ENCODE measurements at regions not wholly inside any gene's neighbourhood (a gene's known extent, or its start where the extent isn't known, plus 50 kb on each side); places are given as distances from the start of the nearest gene placed in this dataset.

DNA sequence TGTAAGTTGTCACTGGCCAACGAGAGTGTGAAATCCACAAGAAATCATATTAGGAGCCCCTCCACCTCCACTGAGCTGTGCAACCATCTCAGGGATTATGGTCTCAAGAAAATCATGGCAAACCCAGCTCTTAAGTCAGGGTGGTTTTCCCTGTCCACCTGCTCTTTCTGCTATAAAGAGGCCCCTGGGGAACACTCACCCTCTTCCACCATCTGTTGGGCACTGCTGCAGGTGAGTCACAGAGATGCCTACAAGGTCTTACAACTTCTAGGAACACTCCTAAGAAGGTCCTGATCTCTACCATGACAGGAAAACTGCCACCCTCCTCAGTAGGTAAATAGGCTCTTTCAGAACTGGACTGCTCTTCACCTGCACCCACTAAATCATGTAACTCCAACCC is 61.8 kb downstream of the DRD1 start:
- Histone ChIP-seq H3K27me3 (ENCODE audit: control insufficient read depth, insufficient read depth, low read length, poor library complexity, severe bottlenecking) (no peaks in the 10 kb centered on the region), H3K4me1 (ENCODE audit: control insufficient read depth, insufficient read depth, low read length) (no peaks in the 10 kb centered on the region), H3K4me3 (ENCODE audit: low read length) (no peak overlapping the region), H3K36me3 (ENCODE audit: control insufficient read depth, insufficient read depth, low read length) (no peaks in the 10 kb centered on the region), H3K27ac (ENCODE audit: low read depth, low read length) (no peak overlapping the region), H3K9me3 (ENCODE audit: control insufficient read depth, low read length) (no peaks in the 10 kb centered on the region), H3K9ac (ENCODE audit: extremely low read depth, low read length, poor library complexity, severe bottlenecking) (no peak overlapping the region)
- Mint-ChIP-seq H3K4me3 (no peak overlapping the region), H3K4me1 (peaks cover 3% of the 10 kb centered on the region), H3K9me3 (no peaks in the 10 kb centered on the region), H3K27ac (no peak overlapping the region), H3K36me3 (ENCODE audit: low read depth) (no peaks in the 10 kb centered on the region), H3K27me3 (ENCODE audit: insufficient read depth) (no peaks in the 10 kb centered on the region)
- 97% methylated on average over 1 of the region's 1 CpG; no CpG with 5 or more reads in 1 of the 2 experiments for WGBS, 2 experiments (ENCODE audit: insufficient coverage in 1 of 2, insufficient read length in 1 of 2)
- no peak for TF ChIP-seq CTCF (conservative IDR thresholded peaks at IDR 0.05)
- DNase-seq = no peak

GRCh38 chr5:175381130-175381529 is 62.9 kb downstream of the DRD1 start:
- DNase-seq = no peak
- Histone ChIP-seq H3K27me3 (ENCODE audit: control insufficient read depth, insufficient read depth, low read length, poor library complexity, severe bottlenecking) (no peaks in the 10 kb centered on the region), H3K4me3 (ENCODE audit: low read length) (no peak overlapping the region), H3K36me3 (ENCODE audit: control insufficient read depth, insufficient read depth, low read length) (no peaks in the 10 kb centered on the region), H3K9ac (ENCODE audit: extremely low read depth, low read length, poor library complexity, severe bottlenecking) (no peak overlapping the region), H3K27ac (ENCODE audit: low read depth, low read length) (no peak overlapping the region), H3K9me3 (ENCODE audit: control insufficient read depth, low read length) (no peaks in the 10 kb centered on the region), H3K4me1 (ENCODE audit: control insufficient read depth, insufficient read depth, low read length) (no peaks in the 10 kb centered on the region)
- Mint-ChIP-seq H3K36me3 (ENCODE audit: low read depth) (no peaks in the 10 kb centered on the region), H3K4me3 (no peak overlapping the region), H3K9me3 (no peaks in the 10 kb centered on the region), H3K27ac (no peak overlapping the region), H3K27me3 (ENCODE audit: insufficient read depth) (no peaks in the 10 kb centered on the region), H3K4me1 (peaks cover 3% of the 10 kb centered on the region)
- no peak for TF ChIP-seq CTCF (conservative IDR thresholded peaks at IDR 0.05)
- WGBS, 2 experiments (ENCODE audit: insufficient coverage in 1 of 2, insufficient read length in 1 of 2) = 85 to 86% methylated on average over 3 to 4 of the region's 4 CpGs

DNA sequence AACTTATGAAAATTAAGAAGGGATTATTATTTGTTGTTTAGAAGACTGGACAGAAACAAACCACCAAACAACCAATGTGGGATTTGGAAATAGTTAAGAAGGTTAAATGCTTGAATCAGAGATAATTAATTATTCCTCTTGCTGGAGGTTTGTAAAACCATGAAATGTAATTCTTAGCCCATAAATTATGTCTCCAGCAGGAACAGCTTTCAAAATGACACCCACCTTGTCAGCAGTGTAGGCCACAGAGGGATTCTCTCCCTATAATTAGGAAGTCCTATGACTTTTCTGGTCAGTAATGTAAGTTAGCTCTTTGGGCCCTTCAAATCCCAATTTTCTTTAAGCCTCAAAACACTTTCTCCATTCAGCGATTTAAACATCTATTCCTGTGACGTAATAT is 63.3 kb downstream of the DRD1 start:
- H3K36me3 ChIP-seq (ENCODE audit: control insufficient read depth, insufficient read depth, low read length) = no peaks in the 10 kb centered on the region
- no peak overlapping the region for H3K4me3 ChIP-seq (ENCODE audit: low read length)
- WGBS, 2 experiments (ENCODE audit: insufficient coverage in 1 of 2, insufficient read length in 1 of 2) = 95% methylated on average over 2 of the region's 2 CpGs; no CpG with 5 or more reads in 1 of the 2 experiments
- no peak overlapping the region for H3K4me3 Mint-ChIP-seq
- H3K4me1 ChIP-seq (ENCODE audit: control insufficient read depth, insufficient read depth, low read length) = no peaks in the 10 kb centered on the region
- H3K4me1 Mint-ChIP-seq = peaks cover 3% of the 10 kb centered on the region
- H3K27ac Mint-ChIP-seq = no peak overlapping the region
- no peak for DNase-seq
- no peak overlapping the region for H3K27ac ChIP-seq (ENCODE audit: low read depth, low read length)
- TF ChIP-seq CTCF (conservative IDR thresholded peaks at IDR 0.05) = no peak
- no peaks in the 10 kb centered on the region for H3K27me3 ChIP-seq (ENCODE audit: control insufficient read depth, insufficient read depth, low read length, poor library complexity, severe bottlenecking)
- no peaks in the 10 kb centered on the region for H3K36me3 Mint-ChIP-seq (ENCODE audit: low read depth)
- no peaks in the 10 kb centered on the region for H3K27me3 Mint-ChIP-seq (ENCODE audit: insufficient read depth)
- H3K9me3 Mint-ChIP-seq = no peaks in the 10 kb centered on the region
- no peak overlapping the region for H3K9ac ChIP-seq (ENCODE audit: extremely low read depth, low read length, poor library complexity, severe bottlenecking)
- no peaks in the 10 kb centered on the region for H3K9me3 ChIP-seq (ENCODE audit: control insufficient read depth, low read length)

Measured in endodermal cell (in vitro differentiated cells).